K562 (cell line): ENCODE measurements at regions not wholly inside any gene's neighbourhood (a gene's known extent, or its start where the extent isn't known, plus 50 kb on each side); places are given as distances from the start of the nearest gene placed in this dataset.

Experiments used
- ATAC-seq: fragments of 200-7000 bp; cut with Tn5 transposase; 3 replicates; pipeline ENCODE4 v1.9.1; 2020; ENCODE audit warnings: moderate library complexity
- BruUV-seq: library from RNA; stranded (reverse); fragments of 400-500 nt; replicated peaks from 2 replicates; lab custom pipeline; 2021; lab: Mats Ljungman, UMichigan
- CTCF ChIA-PET: fragments of 300-600 bp; formaldehyde crosslinking; extraction: SDS; loops from one replicate; lab custom pipeline; 2021; ENCODE audit warnings: low intra/inter-chr PET ratio; lab: Yijun Ruan, JAX
- POLR2A ChIA-PET: fragments of 300-600, 350-650 bp; sonication (Branson Sonifier 250); formaldehyde crosslinking; extraction: SDS; loops from one replicate; lab custom pipeline; 2021; ENCODE audit warnings: antibody characterized with exemption, inconsistent platforms; lab: Yijun Ruan, JAX
- DNase-seq, 4 experiments: peaks; one replicate each; pipeline versions ENCODE4 v3.0.0 to v3.0.0-alpha.2; 2011 to 2018; ENCODE audit warnings: low spot score in 3 of 4, mixed read lengths in 3 of 4; ENCODE audit errors: extremely low read depth in 1 of 4
- FAIRE-seq: peaks from 2 replicates; lab custom pipeline; 2011; peaks lifted over from hg19 to GRCh38; lab: Jason Lieb, UNC
- H2AFZ ChIP-seq: 2 replicates; pipeline ENCODE4 v1.6.0; 2011; ENCODE audit warnings: low read depth, low read length, control low read depth, inconsistent platforms
- H3K27ac ChIP-seq: fragments of 200-600 bp; 3 replicates; pipeline ENCODE4 v1.8.0; 2011; ENCODE audit warnings: low read depth, mild to moderate bottlenecking, control low read depth, inconsistent platforms, low read length, moderate library complexity, mixed read lengths; ENCODE audit errors: extremely low read depth
- H3K27me3 ChIP-seq, 2 experiments: fragments of 300-600 bp in 1 of 2; 2 replicates in 1 of 2; 3 replicates in 1 of 2; pipeline versions ENCODE4 v1.6.0 to v1.8.0; 2011; ENCODE audit warnings: inconsistent platforms in 2 of 2, low read length in 2 of 2, mild to moderate bottlenecking in 1 of 2, mixed read lengths in 1 of 2, moderate library complexity in 1 of 2; ENCODE audit not compliant: control insufficient read depth in 2 of 2, insufficient read depth in 2 of 2
- H3K36me3 ChIP-seq: fragments of 300-600 bp; 3 replicates; pipeline ENCODE4 v1.8.0; 2011; ENCODE audit warnings: mild to moderate bottlenecking, low read length, inconsistent platforms; ENCODE audit not compliant: control insufficient read depth, insufficient read depth
- H3K4me1 ChIP-seq, 2 experiments: fragments of 200-600 bp in 1 of 2; replicated peaks in 1 of 2; 2 replicates in 1 of 2; 3 replicates in 1 of 2; pipeline versions ENCODE4 v1.5.1 to v1.8.0; 2011; ENCODE audit warnings: inconsistent platforms in 2 of 2, low read length in 2 of 2, mild to moderate bottlenecking in 1 of 2, mixed read lengths in 1 of 2, moderate library complexity in 1 of 2; ENCODE audit not compliant: control insufficient read depth in 2 of 2, insufficient read depth in 2 of 2
- H3K4me2 ChIP-seq: 2 replicates; pipeline ENCODE4 v1.6.1; 2011; ENCODE audit warnings: low read length, control low read depth, inconsistent platforms, mixed read lengths; ENCODE audit not compliant: insufficient read depth
- H3K4me3 ChIP-seq: fragments of 200-600 bp; sonication (generic), shearing (Covaris generic); 2 replicates; pipeline ENCODE4 v1.5.1; 2016; ENCODE audit warnings: control low read depth, inconsistent platforms
- H3K79me2 ChIP-seq: fragments of 200-600 bp; 3 replicates; pipeline ENCODE4 v1.8.0; 2011; ENCODE audit warnings: low read length, inconsistent platforms; ENCODE audit not compliant: control insufficient read depth, insufficient read depth
- H3K9ac ChIP-seq, 2 experiments: 2 replicates each; pipeline versions ENCODE4 v1.6.0 to v1.6.1; 2011; ENCODE audit warnings: low read depth in 2 of 2, low read length in 2 of 2, control low read depth in 1 of 2, inconsistent platforms in 1 of 2, mild to moderate bottlenecking in 1 of 2, mixed read lengths in 1 of 2; ENCODE audit not compliant: insufficient read depth in 1 of 2
- H3K9me1 ChIP-seq: one replicate; pipeline ENCODE4 v1.6.0; 2011; ENCODE audit warnings: inconsistent platforms, mild to moderate bottlenecking, low read length, moderate library complexity; ENCODE audit not compliant: control insufficient read depth, insufficient read depth
- H3K9me3 ChIP-seq: replicated peaks from 2 replicates; pipeline ENCODE4 v1.5.1; 2011; ENCODE audit warnings: low read depth, low read length, inconsistent platforms; ENCODE audit not compliant: control insufficient read depth, insufficient read depth
- H4K20me1 ChIP-seq: replicated peaks from 2 replicates; pipeline ENCODE4 v1.6.1; 2011; ENCODE audit warnings: low read length, inconsistent platforms, mixed read lengths; ENCODE audit not compliant: control insufficient read depth, insufficient read depth
- E2F6 ChIP-seq, 2 experiments: IDR thresholded peaks; 2 replicates each; pipeline ENCODE4 v1.6.1; 2011; ENCODE audit warnings: borderline replicate concordance in 1 of 2, control low read depth in 1 of 2, low read depth in 1 of 2, low read length in 1 of 2, mild to moderate bottlenecking in 1 of 2, mixed read lengths in 1 of 2, moderate library complexity in 1 of 2; ENCODE audit not compliant: insufficient read depth in 1 of 2, insufficient read length in 1 of 2, poor library complexity in 1 of 2, severe bottlenecking in 1 of 2; ENCODE audit errors: extremely low read depth in 1 of 2
- L3MBTL2 ChIP-seq: fragments of 450-650 bp; IDR thresholded peaks from 2 replicates; pipeline ENCODE4 v1.6.1; 2016; ENCODE audit warnings: mild to moderate bottlenecking, moderate library complexity
- MEF2A ChIP-seq: IDR thresholded peaks from 2 replicates; pipeline ENCODE4 v1.6.1; 2011; ENCODE audit warnings: low read depth, mild to moderate bottlenecking, low read length, moderate library complexity; ENCODE audit not compliant: control insufficient read depth
- MEIS2 ChIP-seq: fragments of 450-650 bp; IDR thresholded peaks from 2 replicates; pipeline ENCODE4 v1.6.1; 2014; ENCODE audit warnings: mild to moderate bottlenecking; ENCODE audit not compliant: partially characterized antibody
- NONO ChIP-seq, 2 experiments: fragments of 200-400 bp in 1 of 2; fragments of 450-650 bp in 1 of 2; formaldehyde crosslinking in 1 of 2; IDR thresholded peaks; 2 replicates each; pipeline ENCODE4 v1.6.1; 2017; ENCODE audit warnings: low read depth in 2 of 2, mild to moderate bottlenecking in 2 of 2, moderate library complexity in 2 of 2, low read length in 1 of 2
- POLR3A ChIP-seq: IDR thresholded peaks from 2 replicates; pipeline ENCODE4 v1.6.1; 2011; ENCODE audit warnings: borderline replicate concordance, mild to moderate bottlenecking, moderate library complexity; ENCODE audit not compliant: insufficient read length, insufficient read depth; ENCODE audit errors: extremely low read depth
- PTRF ChIP-seq: fragments of 450-650 bp; IDR thresholded peaks from 2 replicates; pipeline ENCODE4 v1.6.1; 2016; ENCODE audit warnings: mild to moderate bottlenecking, missing genetic modification characterization, missing compliant biosample characterization
- RBM34 ChIP-seq: fragments of 200-400 bp; formaldehyde crosslinking; IDR thresholded peaks from 2 replicates; pipeline ENCODE4 v1.6.1; 2018; ENCODE audit warnings: low read length, borderline replicate concordance; ENCODE audit not compliant: insufficient read depth
- SMAD2 ChIP-seq: fragments of 150-350 bp; IDR thresholded peaks from 2 replicates; pipeline ENCODE4 v1.6.1; 2014; ENCODE audit warnings: low read depth, mild to moderate bottlenecking, low read length
- SMARCE1 ChIP-seq: fragments of 450-650 bp; IDR thresholded peaks from 2 replicates; pipeline ENCODE4 v1.7.1; 2016; ENCODE audit warnings: mild to moderate bottlenecking
- ZBTB43 ChIP-seq: sonication (generic); formaldehyde crosslinking; IDR thresholded peaks from 2 replicates; pipeline ENCODE4 v1.8.0; 2023; ENCODE audit warnings: mild to moderate bottlenecking, missing genetic modification reagents
- WGBS: fragments of 100-300 bp; shearing (Covaris generic); methylation state at CpG from one replicate; pipeline ENCODE4 v1.1.6; 2016; ENCODE audit warnings: low coverage, mixed read lengths; ENCODE audit not compliant: insufficient coverage; ENCODE audit errors: missing lambda C conversion rate; 5-methylcytosine and 5-hydroxymethylcytosine counted together
- in situ Hi-C: fragments of 300-500 bp; cut with MboI; formaldehyde crosslinking; loops from 4 replicates; pipeline ENCODE4 v1.15.0; 2018; ENCODE audit warnings: inconsistent platforms, mixed read lengths
- intact Hi-C: fragments of 100-400 bp; cut with micrococcal nuclease; formaldehyde crosslinking; loops from 2 replicates; pipeline ENCODE4 v1.14.2; 2022

GRCh38 chr7:106794276-106795083, 70.6 kb upstream of the PIK3CG start:
- Histone ChIP-seq H3K9me3 (peaks cover under 1% of the 10 kb centered on the region; the same call in 1 of the 2 replicates), H2AFZ (no peak overlapping the region), H3K9me1 (no peaks in the 10 kb centered on the region), H3K79me2 (no peaks in the 10 kb centered on the region), H4K20me1 (no peaks in the 10 kb centered on the region), H3K4me1 (peaks cover 0 to 5% of the 10 kb centered on the region in 2 experiments; a peak in 1 of 5 replicates), H3K36me3 (peaks cover 18% of the 10 kb centered on the region; the same call in 2 of the 3 replicates), H3K9ac (no peak overlapping the region), H3K27me3 (no peaks in the 10 kb centered on the region), H3K4me2 (no peak overlapping the region), H3K27ac (no peak overlapping the region), H3K4me3 (no peak overlapping the region)
- no peak for FAIRE-seq
- DNase-seq, result no peak
- in situ Hi-C loops, result loop anchor here (5.0 to 10.0 kb wide), 2 partner anchors 150 to 353 kb away; no protein-coding TSS in a partner anchor
- intact Hi-C loops, result loop anchor here (5.0 to 10.0 kb wide), 4 partner anchors 253 to 1080 kb away; partner anchors contain the start of gene HBP1
- ChIA-PET POLR2A (interaction anchor here (0.6 to 1.4 kb wide), 4 partner anchors 10 to 589 kb away, joined by 3 to 8 read pairs (median 4); no protein-coding TSS in a partner anchor), CTCF (interaction anchor here (0.5 to 5.0 kb wide), 4 partner anchors 135 to 714 kb away, joined by 3 to 75 read pairs (median 10); no protein-coding TSS in a partner anchor)
- no TSS peak for BruUV-seq
- WGBS, result 67% methylated on average over 6 of the region's 6 CpGs
- peak; percentile 11 for ATAC-seq
- no peak for TF ChIP-seq NONO (IDR thresholded peaks at IDR 0.05; ENCODE audit: low read depth in 2 of 2, low read length in 1 of 2)
- no peak for TF ChIP-seq POLR3A
- peak; percentile 57; the same call in 1 of the 2 replicates for TF ChIP-seq L3MBTL2
- TF ChIP-seq MEF2A, result no peak
- peak; percentile 56 for TF ChIP-seq MEIS2
- peak in 1 of 2 experiments; percentile 7 for TF ChIP-seq E2F6 (IDR thresholded peaks at IDR 0.05; ENCODE audit: borderline replicate concordance in 1 of 2, extremely low read depth in 1 of 2, insufficient read depth in 1 of 2, insufficient read length in 1 of 2, low read depth in 1 of 2, low read length in 1 of 2, poor library complexity in 1 of 2, severe bottlenecking in 1 of 2)
- TF ChIP-seq SMAD2, result no peak
- no peak for TF ChIP-seq RBM34
- TF ChIP-seq PTRF (tag), result no peak
- no peak for TF ChIP-seq ZBTB43
- no peak for TF ChIP-seq SMARCE1
